Osteoblast (primary cell): ENCODE measurements at regions not wholly inside any gene's neighbourhood (a gene's known extent, or its start where the extent isn't known, plus 50 kb on each side); places are given as distances from the start of the nearest gene placed in this dataset.

Source experiments
- DNase-seq: peaks from one replicate; pipeline ENCODE4 v3.0.0; 2011; ENCODE audit warnings: low spot score, mixed read lengths; ENCODE audit not compliant: insufficient read length; ENCODE audit errors: missing footprints
- H2AFZ ChIP-seq: 2 replicates; pipeline ENCODE4 v1.6.0; 2011; ENCODE audit warnings: mild to moderate bottlenecking, low read length
- H3K27ac ChIP-seq: 2 replicates; pipeline ENCODE4 v1.5.1; 2011; ENCODE audit warnings: mild to moderate bottlenecking, low read depth, low read length, moderate library complexity
- H3K27me3 ChIP-seq: 2 replicates; pipeline ENCODE4 v1.6.0; 2012; ENCODE audit warnings: mild to moderate bottlenecking, control low read depth, inconsistent platforms, low read length, moderate library complexity; ENCODE audit not compliant: insufficient read depth
- H3K36me3 ChIP-seq: 2 replicates; pipeline ENCODE4 v1.5.1; 2011; ENCODE audit warnings: mild to moderate bottlenecking, low read length, control low read depth, moderate library complexity; ENCODE audit not compliant: insufficient read depth
- H3K4me1 ChIP-seq: 2 replicates; pipeline ENCODE4 v1.5.1; 2011; ENCODE audit warnings: mild to moderate bottlenecking, low read length, control low read depth, moderate library complexity; ENCODE audit not compliant: insufficient read depth
- H3K4me2 ChIP-seq: 2 replicates; pipeline ENCODE4 v1.6.0; 2011; ENCODE audit warnings: mild to moderate bottlenecking, low read length; ENCODE audit not compliant: insufficient read depth
- H3K4me3 ChIP-seq: fragments of 200-600 bp; sonication (generic); 3 replicates; pipeline ENCODE4 v1.5.1; 2012; ENCODE audit warnings: mild to moderate bottlenecking, low read length, inconsistent platforms; ENCODE audit not compliant: insufficient read depth
- H3K79me2 ChIP-seq: 2 replicates; pipeline ENCODE4 v1.6.0; 2012; ENCODE audit warnings: mild to moderate bottlenecking, low read length, control low read depth, inconsistent platforms; ENCODE audit not compliant: insufficient read depth
- H3K9me3 ChIP-seq: 2 replicates; pipeline ENCODE4 v1.5.1; 2011; ENCODE audit warnings: low read depth, low read length, control low read depth
- H4K20me1 ChIP-seq: 2 replicates; pipeline ENCODE4 v1.6.0; 2012; ENCODE audit warnings: mild to moderate bottlenecking, low read length, control low read depth; ENCODE audit not compliant: insufficient read depth
- TF ChIP-seq, protein P1 (sequence below): IDR thresholded peaks from 2 replicates; pipeline ENCODE4 v1.5.1; 2011; ENCODE audit warnings: mild to moderate bottlenecking, low read depth, low read length, moderate library complexity; ENCODE audit errors: extremely low read depth

DNA sequence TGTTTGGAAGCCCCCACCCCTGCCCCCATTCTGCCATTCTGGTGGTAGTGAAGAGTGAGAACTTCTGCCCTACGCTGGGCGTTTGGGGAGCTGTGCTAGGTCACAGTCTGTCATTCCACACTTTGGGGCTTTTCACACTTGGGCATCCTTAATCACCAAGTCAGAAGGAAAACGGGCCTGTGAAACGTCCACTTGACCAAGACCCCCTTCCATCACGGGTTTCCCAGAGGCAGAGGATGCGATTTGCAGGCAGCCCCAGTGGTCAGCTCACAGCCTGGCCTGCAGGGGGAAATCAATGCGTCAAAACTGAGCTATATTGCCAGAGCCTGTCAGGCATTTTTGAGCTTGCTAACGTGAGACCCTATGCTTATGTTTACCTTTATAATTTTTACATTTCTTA lies 663.3 kb upstream of the MGMT start:
- H3K4me1 ChIP-seq = no peaks in the 10 kb centered on the region
- DNase-seq = no peak
- H3K79me2 ChIP-seq = no peaks in the 10 kb centered on the region
- H3K27ac ChIP-seq = no peak overlapping the region
- TF ChIP-seq, protein P1, sequence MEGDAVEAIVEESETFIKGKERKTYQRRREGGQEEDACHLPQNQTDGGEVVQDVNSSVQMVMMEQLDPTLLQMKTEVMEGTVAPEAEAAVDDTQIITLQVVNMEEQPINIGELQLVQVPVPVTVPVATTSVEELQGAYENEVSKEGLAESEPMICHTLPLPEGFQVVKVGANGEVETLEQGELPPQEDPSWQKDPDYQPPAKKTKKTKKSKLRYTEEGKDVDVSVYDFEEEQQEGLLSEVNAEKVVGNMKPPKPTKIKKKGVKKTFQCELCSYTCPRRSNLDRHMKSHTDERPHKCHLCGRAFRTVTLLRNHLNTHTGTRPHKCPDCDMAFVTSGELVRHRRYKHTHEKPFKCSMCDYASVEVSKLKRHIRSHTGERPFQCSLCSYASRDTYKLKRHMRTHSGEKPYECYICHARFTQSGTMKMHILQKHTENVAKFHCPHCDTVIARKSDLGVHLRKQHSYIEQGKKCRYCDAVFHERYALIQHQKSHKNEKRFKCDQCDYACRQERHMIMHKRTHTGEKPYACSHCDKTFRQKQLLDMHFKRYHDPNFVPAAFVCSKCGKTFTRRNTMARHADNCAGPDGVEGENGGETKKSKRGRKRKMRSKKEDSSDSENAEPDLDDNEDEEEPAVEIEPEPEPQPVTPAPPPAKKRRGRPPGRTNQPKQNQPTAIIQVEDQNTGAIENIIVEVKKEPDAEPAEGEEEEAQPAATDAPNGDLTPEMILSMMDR = no peak
- peaks cover 5% of the 10 kb centered on the region for H3K9me3 ChIP-seq
- no peaks in the 10 kb centered on the region for H4K20me1 ChIP-seq
- no peaks in the 10 kb centered on the region for H3K27me3 ChIP-seq
- no peak overlapping the region for H3K4me3 ChIP-seq
- no peaks in the 10 kb centered on the region for H3K36me3 ChIP-seq
- H2AFZ ChIP-seq = no peak overlapping the region
- no peak overlapping the region for H3K4me2 ChIP-seq

DNA sequence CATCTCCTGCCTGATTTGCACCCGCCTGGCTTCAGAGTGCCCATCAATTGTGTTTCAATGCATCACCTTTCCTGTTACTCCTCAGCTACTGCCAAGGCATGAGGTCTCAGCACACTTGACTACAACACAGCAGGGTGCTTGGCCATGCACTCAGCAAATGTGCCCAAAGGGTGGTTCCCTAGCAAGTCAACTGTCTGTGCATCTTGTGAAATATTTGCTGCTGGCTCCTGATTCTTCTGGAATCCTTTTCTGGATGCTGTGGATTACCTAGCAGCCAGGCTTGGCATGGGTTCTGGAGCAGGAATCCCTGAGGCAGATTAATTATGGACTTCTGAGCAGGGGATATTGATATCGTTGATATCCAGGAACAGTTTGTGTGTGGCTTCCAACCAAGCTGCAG lies 662.6 kb upstream of the MGMT start:
- Histone ChIP-seq H4K20me1 (no peaks in the 10 kb centered on the region), H3K9me3 (peaks cover 5% of the 10 kb centered on the region), H3K27ac (no peak overlapping the region), H2AFZ (no peak overlapping the region), H3K79me2 (no peaks in the 10 kb centered on the region), H3K4me1 (no peaks in the 10 kb centered on the region), H3K36me3 (no peaks in the 10 kb centered on the region), H3K4me3 (no peak overlapping the region), H3K27me3 (no peaks in the 10 kb centered on the region), H3K4me2 (no peak overlapping the region)
- no peak for DNase-seq
- TF ChIP-seq, protein P1 = no peak

DNA sequence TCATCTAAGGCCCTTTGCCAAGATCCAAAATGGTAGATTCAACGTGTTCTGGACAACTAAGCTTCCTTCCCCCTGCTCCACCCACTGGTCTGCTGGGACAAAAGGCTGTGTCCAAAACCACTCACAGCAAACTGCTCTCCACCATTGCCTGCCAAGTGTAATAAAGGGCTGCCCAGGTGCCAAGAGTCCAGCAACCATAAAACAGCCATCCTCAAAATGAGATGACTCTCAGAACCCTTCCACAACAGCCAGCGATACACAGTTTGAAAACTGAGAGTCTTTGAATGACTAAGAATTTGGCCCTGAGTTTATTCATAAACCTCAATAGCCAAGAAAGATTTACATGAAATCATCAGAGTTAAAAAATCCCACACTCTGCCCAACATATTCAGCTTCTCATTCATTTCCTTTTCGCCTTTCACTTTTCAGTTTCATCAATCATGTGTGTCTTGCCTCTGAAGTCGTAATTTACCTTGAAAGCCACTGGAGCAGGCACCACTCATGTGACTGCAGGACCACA lies 658.1 kb upstream of the MGMT start:
- H3K79me2 ChIP-seq = no peaks in the 10 kb centered on the region
- no peaks in the 10 kb centered on the region for H3K36me3 ChIP-seq
- H3K4me1 ChIP-seq = no peaks in the 10 kb centered on the region
- peaks cover 5% of the 10 kb centered on the region for H3K9me3 ChIP-seq
- no peak for DNase-seq
- H4K20me1 ChIP-seq = no peaks in the 10 kb centered on the region
- H3K27ac ChIP-seq = no peak overlapping the region
- TF ChIP-seq, protein P1 = no peak
- no peak overlapping the region for H2AFZ ChIP-seq
- H3K27me3 ChIP-seq = no peaks in the 10 kb centered on the region
- H3K4me3 ChIP-seq = no peak overlapping the region
- H3K4me2 ChIP-seq = no peak overlapping the region

DNA sequence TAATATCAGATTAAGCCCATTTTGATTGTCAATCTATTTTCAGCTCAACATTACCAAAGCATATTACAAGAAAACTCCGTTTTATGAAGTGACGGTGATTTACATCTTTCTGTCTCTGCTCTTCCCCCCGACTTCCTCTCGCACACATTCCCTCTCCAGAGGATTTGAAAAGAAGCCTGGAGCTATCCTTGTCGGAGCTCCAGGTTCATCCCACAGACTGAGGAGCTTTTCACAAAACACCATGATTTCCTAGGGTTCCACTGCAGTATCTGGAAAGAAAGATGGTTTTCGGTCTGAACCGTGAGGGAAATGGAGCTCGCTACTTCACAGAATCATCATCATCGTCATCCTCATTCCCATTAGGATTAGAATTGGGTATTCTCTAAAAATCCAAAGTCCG lies 655.5 kb upstream of the MGMT start:
- no peaks in the 10 kb centered on the region for H3K36me3 ChIP-seq
- H2AFZ ChIP-seq = no peak overlapping the region
- H4K20me1 ChIP-seq = no peaks in the 10 kb centered on the region
- H3K27me3 ChIP-seq = no peaks in the 10 kb centered on the region
- H3K4me1 ChIP-seq = no peaks in the 10 kb centered on the region
- H3K79me2 ChIP-seq = no peaks in the 10 kb centered on the region
- H3K27ac ChIP-seq = no peak overlapping the region
- peaks cover 5% of the 10 kb centered on the region for H3K9me3 ChIP-seq
- H3K4me3 ChIP-seq = no peak overlapping the region
- TF ChIP-seq, protein P1 = no peak
- DNase-seq = no peak
- no peak overlapping the region for H3K4me2 ChIP-seq
